ENCODE measurements at regions not wholly inside any gene's neighbourhood (a gene's known extent, or its start where the extent isn't known, plus 50 kb on each side); places are given as distances from the start of the nearest gene placed in this dataset.

GRCh38 chr20:48324744-48325143, 503.1 kb downstream of the PREX1 start:
- no peak for DNase-seq

GRCh38 chr20:48321271-48321670, 506.5 kb downstream of the PREX1 start:
- no peak for DNase-seq

GRCh38 chr20:48319943-48320584, 507.7 kb downstream of the PREX1 start:
- DNase-seq, result no peak

- DNase-seq, result no peak
These were observed 510.2 kb downstream of the PREX1 start for GRCh38 chr20:48317578-48317977.

GRCh38 chr20:48314925-48315592, 512.7 kb downstream of the PREX1 start:
- no peak for DNase-seq

- no peak for DNase-seq
These were observed 514.5 kb downstream of the PREX1 start for GRCh38 chr20:48313324-48313723.

GRCh38 chr20:48311956-48312355, 515.8 kb downstream of the PREX1 start:
- no peak for DNase-seq

- DNase-seq, result no peak
These were observed 517.5 kb downstream of the PREX1 start for GRCh38 chr20:48310305-48310704.

GRCh38 chr20:48309293-48309692, 518.5 kb downstream of the PREX1 start:
- no peak for DNase-seq

- DNase-seq, result no peak
These were observed 518.9 kb downstream of the PREX1 start for GRCh38 chr20:48308882-48309281.

- no peak for DNase-seq
These were observed 519.5 kb downstream of the PREX1 start for GRCh38 chr20:48308232-48308781.

GRCh38 chr20:48307277-48307676, 520.5 kb downstream of the PREX1 start:
- DNase-seq, result no peak

GRCh38 chr20:48302844-48303542, 517.7 kb upstream of the SULF2 start:
- no peak for DNase-seq

- DNase-seq, result no peak
These were observed 516.9 kb upstream of the SULF2 start for GRCh38 chr20:48302149-48302548.

- no peak for DNase-seq
These were observed 515.9 kb upstream of the SULF2 start for GRCh38 chr20:48301189-48301588.

- DNase-seq, result no peak
These were observed 515.2 kb upstream of the SULF2 start for GRCh38 chr20:48300529-48300928.

- no peak for DNase-seq
These were observed 513.7 kb upstream of the SULF2 start for GRCh38 chr20:48298851-48299484.

GRCh38 chr20:48298433-48298832, 513.2 kb upstream of the SULF2 start:
- no peak for DNase-seq

- DNase-seq, result no peak
These were observed 510.7 kb upstream of the SULF2 start for GRCh38 chr20:48295966-48296421.

GRCh38 chr20:48295445-48295903, 510.2 kb upstream of the SULF2 start:
- no peak for DNase-seq

GRCh38 chr20:48294942-48295341, 509.7 kb upstream of the SULF2 start:
- DNase-seq, result no peak

- peak in 1 of 2 donors; percentile 19 for DNase-seq
These were observed 508.9 kb upstream of the SULF2 start for GRCh38 chr20:48294196-48294595.

- no peak for DNase-seq
These were observed 508.4 kb upstream of the SULF2 start for GRCh38 chr20:48293671-48294070.

Data from inflammatory macrophage treated with lipopolysaccharide for 1 hour (primary cell).